GM12878 (cell line): ENCODE measurements at regions not wholly inside any gene's neighbourhood (a gene's known extent, or its start where the extent isn't known, plus 50 kb on each side); places are given as distances from the start of the nearest gene placed in this dataset.

Experiments used
- CBX5 ChIP-seq: sonication (generic); IDR thresholded peaks from 2 replicates; pipeline ENCODE4 v1.6.1; 2016; ENCODE audit warnings: low read depth, moderate library complexity, mild to moderate bottlenecking, inconsistent platforms
- FOXK2 ChIP-seq: fragments of 450-650 bp; IDR thresholded peaks from 2 replicates; pipeline ENCODE4 v1.6.1; 2017; ENCODE audit warnings: mild to moderate bottlenecking, moderate library complexity
- JUND ChIP-seq: IDR thresholded peaks from 2 replicates; pipeline ENCODE4 v1.6.1; 2012; ENCODE audit warnings: low read depth, mild to moderate bottlenecking, low read length, improper control_type of control experiment, moderate library complexity
- SMC3 ChIP-seq: IDR thresholded peaks from 2 replicates; pipeline ENCODE4 v1.6.1; 2011; ENCODE audit warnings: low read length, improper control_type of control experiment, borderline replicate concordance
- SP1 ChIP-seq: IDR thresholded peaks from one replicate; pipeline ENCODE4 v1.6.1; 2011; ENCODE audit warnings: low read depth, low read length
- TAF1 ChIP-seq: IDR thresholded peaks from 2 replicates; pipeline ENCODE4 v1.6.1; 2011; ENCODE audit warnings: mild to moderate bottlenecking, low read depth, low read length, borderline replicate concordance
- TF ChIP-seq, protein P1 (sequence below): fragments of 150-350 bp; IDR thresholded peaks from 2 replicates; pipeline ENCODE4 v1.6.1; 2014; ENCODE audit warnings: mild to moderate bottlenecking, low read depth, low read length
- TF ChIP-seq, protein P2 (sequence below): IDR thresholded peaks from 2 replicates; pipeline ENCODE4 v1.6.1; 2011; ENCODE audit warnings: mild to moderate bottlenecking, low read depth, low read length, moderate library complexity; ENCODE audit not compliant: insufficient replicate concordance
- TF ChIP-seq, protein P3 (sequence below), 3 experiments: IDR thresholded peaks in 2 of 3; conservative IDR thresholded peaks in 1 of 3; 2 replicates each; pipeline ENCODE4 v1.5.1; 2011; ENCODE audit warnings: low read depth in 3 of 3, low read length in 3 of 3, mild to moderate bottlenecking in 3 of 3, control low read depth in 2 of 3, moderate library complexity in 2 of 3, inconsistent platforms in 1 of 3, mixed read lengths in 1 of 3; ENCODE audit not compliant: control insufficient read depth in 2 of 3, insufficient read depth in 1 of 3; ENCODE audit errors: extremely low read depth in 1 of 3

DNA sequence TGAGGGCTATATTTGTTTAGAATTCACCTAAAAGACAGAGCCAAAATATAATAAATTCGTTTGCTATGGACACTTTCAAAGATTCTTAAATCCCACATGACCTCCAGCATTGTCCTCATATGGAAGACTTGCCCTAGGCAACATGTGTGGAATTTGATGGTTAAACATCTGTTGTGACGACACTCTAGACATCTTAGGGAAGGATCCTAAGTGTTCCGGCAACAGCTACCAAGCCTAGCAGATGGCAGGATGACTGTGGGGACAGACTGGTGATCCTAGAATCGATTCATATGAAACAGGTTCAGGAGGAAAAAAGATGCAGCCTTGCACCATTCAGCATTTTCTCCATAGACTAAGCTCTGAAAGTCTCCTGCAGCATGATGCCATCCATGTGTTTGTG lies 77.6 kb upstream of the BACH2 start:
- TF ChIP-seq SP1 (no peak), TAF1 (no peak), SMC3 (no peak), JUND (no peak), FOXK2 (no peak), CBX5 (no peak)
- TF ChIP-seq, protein P1, sequence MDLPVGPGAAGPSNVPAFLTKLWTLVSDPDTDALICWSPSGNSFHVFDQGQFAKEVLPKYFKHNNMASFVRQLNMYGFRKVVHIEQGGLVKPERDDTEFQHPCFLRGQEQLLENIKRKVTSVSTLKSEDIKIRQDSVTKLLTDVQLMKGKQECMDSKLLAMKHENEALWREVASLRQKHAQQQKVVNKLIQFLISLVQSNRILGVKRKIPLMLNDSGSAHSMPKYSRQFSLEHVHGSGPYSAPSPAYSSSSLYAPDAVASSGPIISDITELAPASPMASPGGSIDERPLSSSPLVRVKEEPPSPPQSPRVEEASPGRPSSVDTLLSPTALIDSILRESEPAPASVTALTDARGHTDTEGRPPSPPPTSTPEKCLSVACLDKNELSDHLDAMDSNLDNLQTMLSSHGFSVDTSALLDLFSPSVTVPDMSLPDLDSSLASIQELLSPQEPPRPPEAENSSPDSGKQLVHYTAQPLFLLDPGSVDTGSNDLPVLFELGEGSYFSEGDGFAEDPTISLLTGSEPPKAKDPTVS: no peak
- TF ChIP-seq, protein P2, sequence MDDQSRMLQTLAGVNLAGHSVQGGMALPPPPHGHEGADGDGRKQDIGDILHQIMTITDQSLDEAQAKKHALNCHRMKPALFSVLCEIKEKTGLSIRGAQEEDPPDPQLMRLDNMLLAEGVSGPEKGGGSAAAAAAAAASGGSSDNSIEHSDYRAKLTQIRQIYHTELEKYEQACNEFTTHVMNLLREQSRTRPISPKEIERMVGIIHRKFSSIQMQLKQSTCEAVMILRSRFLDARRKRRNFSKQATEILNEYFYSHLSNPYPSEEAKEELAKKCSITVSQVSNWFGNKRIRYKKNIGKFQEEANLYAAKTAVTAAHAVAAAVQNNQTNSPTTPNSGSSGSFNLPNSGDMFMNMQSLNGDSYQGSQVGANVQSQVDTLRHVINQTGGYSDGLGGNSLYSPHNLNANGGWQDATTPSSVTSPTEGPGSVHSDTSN: no peak
- TF ChIP-seq, protein P3, sequence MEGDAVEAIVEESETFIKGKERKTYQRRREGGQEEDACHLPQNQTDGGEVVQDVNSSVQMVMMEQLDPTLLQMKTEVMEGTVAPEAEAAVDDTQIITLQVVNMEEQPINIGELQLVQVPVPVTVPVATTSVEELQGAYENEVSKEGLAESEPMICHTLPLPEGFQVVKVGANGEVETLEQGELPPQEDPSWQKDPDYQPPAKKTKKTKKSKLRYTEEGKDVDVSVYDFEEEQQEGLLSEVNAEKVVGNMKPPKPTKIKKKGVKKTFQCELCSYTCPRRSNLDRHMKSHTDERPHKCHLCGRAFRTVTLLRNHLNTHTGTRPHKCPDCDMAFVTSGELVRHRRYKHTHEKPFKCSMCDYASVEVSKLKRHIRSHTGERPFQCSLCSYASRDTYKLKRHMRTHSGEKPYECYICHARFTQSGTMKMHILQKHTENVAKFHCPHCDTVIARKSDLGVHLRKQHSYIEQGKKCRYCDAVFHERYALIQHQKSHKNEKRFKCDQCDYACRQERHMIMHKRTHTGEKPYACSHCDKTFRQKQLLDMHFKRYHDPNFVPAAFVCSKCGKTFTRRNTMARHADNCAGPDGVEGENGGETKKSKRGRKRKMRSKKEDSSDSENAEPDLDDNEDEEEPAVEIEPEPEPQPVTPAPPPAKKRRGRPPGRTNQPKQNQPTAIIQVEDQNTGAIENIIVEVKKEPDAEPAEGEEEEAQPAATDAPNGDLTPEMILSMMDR (IDR thresholded peaks at IDR 0.05 in 2 of 3, conservative IDR thresholded peaks at IDR 0.05 in 1 of 3; ENCODE audit: control insufficient read depth in 2 of 3, extremely low read depth in 1 of 3, insufficient read depth in 1 of 3, low read depth in 3 of 3, low read length in 3 of 3): no peak
